OCI-LY1 (cell line): ENCODE measurements at regions not wholly inside any gene's neighbourhood (a gene's known extent, or its start where the extent isn't known, plus 50 kb on each side); places are given as distances from the start of the nearest gene placed in this dataset.

Source experiments
- CTCF ChIP-seq: fragments of 200-600 bp; sonication (generic), shearing (Covaris generic); IDR thresholded peaks from 2 replicates; pipeline ENCODE4 v1.5.1; 2017; ENCODE audit warnings: mild to moderate bottlenecking, antibody characterized with exemption, low read length, moderate library complexity, mixed read lengths
- EZH2 ChIP-seq: fragments of 200-600 bp; sonication (generic), shearing (Covaris generic); IDR thresholded peaks from 2 replicates; pipeline ENCODE4 v1.8.0; 2017; ENCODE audit warnings: borderline replicate concordance, mixed run types, mild to moderate bottlenecking, antibody characterized with exemption, low read length, moderate library complexity, mixed read lengths

GRCh38 chr4:114312338-114312737 is 286.3 kb upstream of the UGT8 start:
- TF ChIP-seq CTCF = no peak
- TF ChIP-seq EZH2 = no peak
